ENCODE measurements at regions not wholly inside any gene's neighbourhood (a gene's known extent, or its start where the extent isn't known, plus 50 kb on each side); places are given as distances from the start of the nearest gene placed in this dataset.

- no peaks in the 10 kb centered on the region for H3K36me3 Mint-ChIP-seq
- H3K27ac Mint-ChIP-seq = no peak overlapping the region
- no peak for DNase-seq (ENCODE audit: low spot score in 2 of 2)
- ATAC-seq = no peak
- H3K9me3 Mint-ChIP-seq = no peaks in the 10 kb centered on the region
Observed at GRCh38 chr11:47905358-47906059, 57.4 kb upstream of the NUP160 start.

GRCh38 chr11:47904808-47905207, 56.7 kb upstream of the NUP160 start:
- H3K27ac Mint-ChIP-seq = no peak overlapping the region
- H3K9me3 Mint-ChIP-seq = no peaks in the 10 kb centered on the region
- H3K36me3 Mint-ChIP-seq = no peaks in the 10 kb centered on the region
- no peak for DNase-seq (ENCODE audit: low spot score in 2 of 2)
- no peak for ATAC-seq

- H3K9me3 Mint-ChIP-seq = no peaks in the 10 kb centered on the region
Observed at GRCh38 chr11:47904048-47904447, 55.9 kb upstream of the NUP160 start.

DNA sequence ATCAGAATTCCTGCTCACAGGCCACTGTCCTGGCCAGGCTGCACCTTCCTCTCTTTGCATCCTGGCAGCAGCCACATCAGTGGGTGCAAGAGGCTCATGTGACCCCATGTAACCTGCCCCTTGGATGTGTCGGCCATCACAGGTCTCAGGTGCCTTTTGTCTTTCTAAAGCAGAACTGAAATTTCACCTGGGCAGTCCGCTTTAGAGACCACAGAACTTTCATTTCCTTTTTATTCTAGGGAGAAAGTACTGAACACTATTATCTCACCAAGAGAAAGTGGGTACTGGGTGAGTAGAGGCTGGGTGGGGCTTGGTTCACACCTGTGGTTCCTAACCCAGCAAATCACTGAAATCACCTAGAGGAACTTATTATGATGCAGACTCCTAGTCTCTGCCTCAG, 51.7 kb upstream of the NUP160 start:
- H3K9me3 Mint-ChIP-seq = no peaks in the 10 kb centered on the region
- no peaks in the 10 kb centered on the region for H3K36me3 Mint-ChIP-seq
- ATAC-seq = peak in 1 of 2 donors; percentile 30
- DNase-seq (ENCODE audit: low spot score in 2 of 2) = no peak
- no peak overlapping the region for H3K27ac Mint-ChIP-seq

More at GRCh38 chr11:47904048-47904447, 55.9 kb upstream of the NUP160 start:
- no peaks in the 10 kb centered on the region for H3K36me3 Mint-ChIP-seq
- ATAC-seq (no peak), DNase-seq (ENCODE audit: low spot score in 2 of 2) (no peak)
- H3K27ac Mint-ChIP-seq = no peak overlapping the region
